IPS-NIHi7 (cell line): ENCODE measurements at regions not wholly inside any gene's neighbourhood (a gene's known extent, or its start where the extent isn't known, plus 50 kb on each side); places are given as distances from the start of the nearest gene placed in this dataset.

Experiments used
- DNase-seq: peaks from one replicate; pipeline ENCODE4 v3.0.0; 2012; ENCODE audit warnings: mixed read lengths; ENCODE audit errors: extremely low spot score

DNA sequence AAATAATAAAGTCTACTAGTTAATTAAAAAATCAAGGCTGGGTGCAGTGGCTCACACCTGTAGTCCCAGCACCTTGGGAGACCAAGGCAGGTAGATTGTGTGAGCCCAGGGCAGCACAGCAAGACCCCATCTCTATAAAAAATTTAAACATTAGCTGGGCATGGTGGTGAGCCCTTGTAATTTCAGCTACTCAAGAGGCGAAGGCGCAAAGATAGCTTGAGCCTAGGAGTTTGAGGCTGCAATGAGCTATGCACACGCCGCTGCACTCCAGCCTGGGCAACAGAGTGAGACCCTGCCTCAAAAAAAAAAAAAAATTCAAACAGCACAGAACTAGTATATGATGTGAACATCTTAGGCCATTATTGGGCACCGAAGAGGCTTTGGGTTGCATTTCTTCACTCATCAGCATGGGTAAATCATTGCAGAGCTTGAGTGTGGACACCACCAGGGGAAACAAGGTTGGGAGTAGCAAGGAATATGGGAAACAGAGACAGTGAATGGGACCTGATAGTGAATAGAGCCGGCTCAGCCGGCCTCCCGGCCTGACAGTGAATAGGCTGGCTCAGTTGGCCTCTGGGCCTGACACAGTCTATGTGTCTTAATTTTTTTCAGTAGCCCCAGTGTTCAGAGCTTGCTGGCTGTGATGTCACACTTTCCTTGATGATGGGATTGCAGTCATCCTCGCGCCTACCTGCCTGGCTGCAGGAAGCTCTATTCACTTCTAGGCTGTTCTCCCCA, 89.1 kb upstream of the ERRFI1 start:
- no peak for DNase-seq

DNA sequence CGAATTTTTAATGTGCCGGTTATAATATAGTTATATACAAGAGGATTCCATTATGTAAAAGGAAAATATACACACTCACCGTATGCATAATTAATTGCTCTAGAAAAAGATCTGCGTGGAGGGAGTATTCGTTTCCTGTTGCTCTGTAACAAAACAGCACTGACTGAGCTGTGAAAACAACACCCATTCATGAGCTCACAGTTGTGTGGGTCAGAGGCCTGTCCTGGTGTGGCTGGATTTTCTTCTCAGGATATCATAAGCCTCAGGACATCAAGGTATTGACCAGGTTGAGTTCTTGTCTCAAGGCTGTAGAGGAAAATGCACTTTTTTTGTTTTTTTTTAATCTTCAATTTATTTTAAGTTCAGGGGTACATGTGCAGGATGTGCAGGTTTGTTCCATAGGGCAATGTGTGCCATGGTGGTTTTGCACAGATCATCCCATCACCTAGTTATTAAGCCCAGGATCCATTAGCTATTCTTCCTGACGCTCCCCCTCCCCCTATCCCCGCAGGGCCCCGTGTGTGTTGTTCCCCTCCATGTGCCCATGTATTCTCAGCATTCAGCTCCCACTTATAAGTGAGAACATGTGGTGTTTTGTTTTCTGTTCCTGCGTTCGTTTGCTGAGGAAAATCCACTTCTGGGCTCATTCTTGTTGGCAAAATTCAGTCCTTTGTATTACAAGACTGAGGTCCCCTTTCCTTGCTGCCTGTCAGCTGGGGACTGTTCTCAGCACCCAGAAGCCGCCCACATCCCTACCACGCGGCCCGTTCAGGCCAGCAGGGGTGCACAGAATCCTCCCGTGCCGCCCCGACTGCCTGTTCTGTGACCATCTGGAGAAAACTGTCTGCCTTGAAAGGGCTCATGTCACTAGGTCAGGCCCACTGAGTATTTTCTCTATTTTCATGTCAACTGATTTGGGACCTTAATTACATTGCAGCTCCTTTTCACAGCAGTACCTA, 87.4 kb upstream of the ERRFI1 start:
- no peak for DNase-seq

DNA sequence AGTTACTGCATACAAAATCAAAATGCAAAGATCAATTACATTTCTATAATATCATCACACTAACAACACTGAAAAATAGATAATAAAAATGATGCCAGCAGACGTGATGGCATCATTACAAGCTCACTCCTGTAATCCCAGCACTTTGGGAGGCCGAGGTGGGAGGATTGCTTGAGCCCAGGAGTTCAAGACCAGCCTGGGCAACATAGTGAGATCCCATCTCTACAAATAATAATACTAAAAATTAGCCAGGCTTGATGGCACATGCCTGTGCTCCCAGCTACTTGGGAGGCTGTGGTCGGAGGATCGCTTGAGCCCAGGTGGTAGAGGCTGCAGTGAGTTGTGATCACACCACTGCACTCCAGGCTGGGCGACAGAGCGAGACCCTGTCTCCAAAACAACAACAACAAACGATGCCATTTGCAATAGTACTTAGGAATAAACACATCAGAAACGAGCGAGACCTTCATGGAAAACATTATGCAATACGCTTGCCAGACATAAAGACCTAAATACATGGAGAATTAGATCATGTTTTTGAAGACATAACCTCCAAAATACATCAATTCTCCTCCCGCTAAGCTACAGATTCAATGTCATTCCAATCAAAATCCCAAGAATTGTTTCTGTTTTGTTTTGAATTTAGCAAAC, 86.6 kb upstream of the ERRFI1 start:
- DNase-seq: no peak

DNA sequence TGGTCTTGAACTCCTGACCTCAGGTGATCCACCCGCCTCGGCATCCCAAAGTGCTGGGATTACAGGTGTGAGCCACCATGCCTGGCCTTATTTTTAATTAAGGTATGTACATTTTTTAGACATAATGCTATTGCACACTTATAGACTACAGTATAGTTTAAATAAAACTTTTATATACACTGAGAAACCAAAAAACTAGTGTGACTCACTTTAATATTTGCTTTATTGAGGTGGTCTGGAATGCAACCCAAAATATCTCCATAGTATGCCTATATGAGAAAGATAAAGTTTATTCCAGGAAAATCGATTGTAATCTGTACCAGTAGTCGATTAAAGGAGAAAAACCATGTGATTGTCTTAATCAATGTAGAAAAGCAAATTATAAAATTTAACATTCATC, 85.5 kb upstream of the ERRFI1 start:
- no peak for DNase-seq

DNA sequence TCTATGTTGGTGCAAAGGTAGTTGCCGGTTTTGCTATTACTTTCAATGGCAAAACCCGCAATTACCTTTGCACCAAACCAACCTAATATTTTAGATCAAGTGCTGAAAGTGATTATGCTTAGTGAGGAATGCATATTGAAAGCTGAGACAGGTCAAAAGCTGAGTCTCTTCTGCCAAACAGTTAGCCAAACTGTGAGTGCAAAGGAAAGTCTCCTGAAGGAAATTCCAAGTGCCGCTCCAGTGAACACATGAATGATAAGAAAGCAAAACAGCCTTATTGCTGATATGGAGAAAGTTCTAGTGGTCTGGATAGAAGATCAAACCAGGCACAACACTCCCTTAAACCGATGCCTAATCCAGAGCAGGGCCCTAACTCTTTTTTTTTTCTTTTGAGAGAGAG, 83.1 kb upstream of the ERRFI1 start:
- DNase-seq: no peak

DNA sequence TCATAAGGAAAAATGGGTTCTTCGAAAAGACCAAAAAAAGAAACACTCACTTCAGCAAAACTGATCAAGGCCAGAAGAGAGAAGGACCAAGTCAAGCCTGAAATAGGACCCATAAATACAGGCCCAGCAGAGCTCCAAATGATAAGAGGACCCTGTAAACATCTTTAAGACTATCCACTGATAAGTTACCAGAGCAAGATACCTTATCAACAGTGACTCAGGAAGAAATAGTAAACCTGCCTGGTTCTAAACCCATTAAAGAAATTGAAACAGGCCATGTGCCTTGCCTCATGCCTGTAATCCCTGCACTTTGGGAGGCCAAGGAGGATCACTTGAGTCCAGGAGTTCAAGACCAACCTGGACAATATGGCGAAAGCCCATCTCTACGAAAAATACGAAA, 81.8 kb upstream of the ERRFI1 start:
- DNase-seq: no peak

DNA sequence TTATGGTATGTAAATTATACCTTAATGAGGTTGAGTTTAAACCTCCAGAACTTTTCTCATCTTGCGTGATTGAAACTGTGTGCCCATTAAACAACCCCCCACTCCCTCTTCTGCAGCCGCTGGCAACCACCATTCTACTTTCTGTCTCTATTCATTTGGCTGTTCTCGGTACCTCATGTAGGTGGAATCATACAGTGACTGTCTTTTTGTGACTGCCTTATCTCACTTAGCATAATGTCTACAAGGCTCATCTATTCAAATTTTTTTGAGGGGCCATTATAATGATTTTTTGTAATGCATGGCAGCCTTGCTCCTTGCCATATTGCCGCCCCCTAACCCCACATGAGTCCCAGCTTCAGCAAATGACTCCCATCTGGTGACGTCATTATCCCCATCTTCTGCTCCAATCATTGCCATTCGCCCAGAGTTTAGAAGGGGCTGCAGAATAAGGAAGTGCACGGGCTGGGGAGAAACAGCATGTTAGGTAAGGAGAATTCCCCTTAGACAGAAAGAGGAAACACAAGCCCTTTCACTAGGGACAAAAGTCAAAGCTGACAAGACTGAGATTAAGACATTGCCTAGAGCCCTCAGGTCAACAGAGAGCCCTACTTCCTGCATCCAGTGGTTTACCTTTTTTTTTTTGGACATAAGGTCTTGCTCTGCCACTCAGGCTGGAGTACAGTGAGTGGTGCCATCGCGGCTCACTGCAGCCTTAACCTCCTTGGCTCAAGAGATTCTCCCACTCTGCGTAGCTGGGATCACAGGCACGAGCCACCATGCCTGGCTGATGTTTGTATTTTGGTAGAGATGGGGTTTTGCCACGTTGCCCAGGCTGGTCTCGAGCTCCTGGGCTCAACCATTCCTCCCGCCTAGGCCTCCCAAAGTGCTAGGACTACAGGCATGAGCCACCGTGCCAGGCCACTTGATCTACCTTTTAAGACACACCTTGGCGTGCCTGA, 78.4 kb upstream of the ERRFI1 start:
- no peak for DNase-seq

DNA sequence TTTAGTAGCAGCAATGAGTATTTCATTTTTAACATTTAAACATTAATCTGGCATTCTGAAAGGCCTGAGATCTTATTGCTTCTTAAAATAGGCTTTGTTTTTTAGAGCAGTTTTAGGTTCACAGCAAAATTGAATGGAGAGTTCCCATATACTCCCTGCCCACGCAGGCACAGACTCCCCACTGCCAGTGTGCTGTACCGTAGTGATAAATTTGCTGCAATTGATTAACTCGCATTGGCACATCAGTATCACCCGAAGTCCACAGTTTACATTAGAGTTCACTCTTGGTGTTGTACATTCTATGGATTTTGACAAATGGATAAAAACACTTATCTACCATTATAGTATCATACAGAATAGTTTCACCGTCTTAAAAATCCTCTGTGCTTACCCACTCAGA, 71.8 kb upstream of the ERRFI1 start:
- DNase-seq: no peak

DNA sequence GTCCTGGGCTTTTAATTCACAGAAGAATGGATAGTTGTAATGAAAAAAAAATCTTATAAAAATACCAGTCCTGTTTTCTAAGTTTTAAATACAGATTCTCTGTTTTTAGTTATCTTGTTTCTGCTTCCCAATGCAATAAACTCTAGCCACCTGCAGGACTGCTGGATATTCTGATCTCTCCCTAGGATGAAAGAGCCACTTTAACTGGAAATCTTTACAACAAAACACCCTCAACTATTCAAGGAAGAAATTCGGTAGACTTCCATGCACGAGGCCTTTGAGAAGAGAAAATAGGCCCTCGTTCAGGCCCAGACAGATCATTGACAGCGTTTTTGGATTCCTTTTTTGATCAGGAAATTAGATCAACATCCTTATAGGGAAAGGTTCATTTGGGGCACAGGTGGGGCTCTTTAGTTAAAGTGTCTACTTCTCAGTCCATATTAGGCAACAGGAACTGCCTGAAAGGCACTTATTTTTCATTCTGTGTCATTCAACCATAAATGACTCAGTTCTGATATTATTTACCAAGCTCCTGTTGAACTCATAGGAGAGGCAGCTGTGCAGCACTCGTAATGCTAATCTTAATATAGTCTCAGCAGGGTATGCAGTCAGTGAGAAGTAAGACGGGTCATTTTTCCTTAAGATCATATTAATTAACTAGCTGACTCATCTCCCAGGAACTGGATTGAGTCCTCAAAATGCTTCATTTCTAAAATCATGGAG, 71.1 kb upstream of the ERRFI1 start:
- no peak for DNase-seq

DNA sequence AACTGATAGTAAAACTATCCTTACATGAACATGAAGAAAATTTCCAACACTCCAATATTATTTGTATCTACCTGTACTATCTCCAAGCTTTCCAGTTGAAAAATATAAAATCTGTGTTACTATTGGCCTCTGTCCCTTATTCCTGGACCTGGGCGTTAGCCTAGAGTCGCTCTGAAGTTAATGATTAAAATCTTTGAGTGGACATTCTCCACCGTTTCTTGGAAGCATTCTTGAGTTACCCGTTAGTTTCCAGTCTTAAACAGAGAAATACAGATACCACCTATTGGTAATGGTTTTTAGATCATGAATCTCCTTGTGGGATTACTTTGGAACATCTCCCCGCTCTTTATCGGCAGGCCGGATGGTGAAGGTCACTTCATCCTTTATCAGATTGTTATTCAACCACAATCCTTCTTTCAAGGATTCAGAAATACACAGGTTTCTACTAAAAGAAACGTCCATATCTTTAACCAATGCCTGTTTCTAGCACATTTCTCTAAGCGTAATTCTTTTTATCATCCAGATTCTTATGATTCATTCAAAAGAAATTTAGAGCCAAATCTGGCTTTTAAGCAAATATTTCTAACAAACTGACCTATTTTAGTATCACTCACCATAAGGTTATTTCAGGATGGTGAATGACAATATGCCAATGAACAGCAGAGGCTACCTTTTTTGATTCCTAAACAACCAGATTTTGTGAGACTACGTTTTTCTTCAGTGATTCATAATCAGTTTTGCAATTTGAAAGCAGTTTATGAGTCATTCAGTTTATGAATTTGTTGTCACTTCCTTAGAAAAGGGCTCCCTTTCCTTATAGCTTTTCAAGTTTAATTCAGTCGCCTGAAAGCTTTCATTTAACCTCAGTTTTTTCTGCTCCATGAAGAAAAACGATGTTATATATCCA, 70.2 kb upstream of the ERRFI1 start:
- no peak for DNase-seq

DNA sequence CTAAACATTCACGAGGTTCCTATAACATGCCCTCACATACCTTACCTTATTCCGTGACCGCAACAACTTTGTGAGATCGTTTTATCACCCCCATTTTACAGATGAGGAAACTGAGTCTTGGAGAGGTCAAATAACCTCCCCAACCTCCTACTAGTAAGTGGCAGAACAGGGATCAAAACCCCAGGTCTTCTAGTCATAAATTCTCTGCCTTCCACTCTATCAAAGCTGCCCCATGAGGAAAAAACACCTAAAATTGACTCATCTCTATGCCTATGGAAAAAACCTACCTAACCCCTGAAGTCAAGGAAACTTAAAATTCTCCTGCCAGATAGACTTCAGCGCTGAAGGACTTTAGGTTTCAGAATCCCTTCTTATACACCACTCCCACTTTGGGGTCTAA, 69.5 kb upstream of the ERRFI1 start:
- DNase-seq: no peak

DNA sequence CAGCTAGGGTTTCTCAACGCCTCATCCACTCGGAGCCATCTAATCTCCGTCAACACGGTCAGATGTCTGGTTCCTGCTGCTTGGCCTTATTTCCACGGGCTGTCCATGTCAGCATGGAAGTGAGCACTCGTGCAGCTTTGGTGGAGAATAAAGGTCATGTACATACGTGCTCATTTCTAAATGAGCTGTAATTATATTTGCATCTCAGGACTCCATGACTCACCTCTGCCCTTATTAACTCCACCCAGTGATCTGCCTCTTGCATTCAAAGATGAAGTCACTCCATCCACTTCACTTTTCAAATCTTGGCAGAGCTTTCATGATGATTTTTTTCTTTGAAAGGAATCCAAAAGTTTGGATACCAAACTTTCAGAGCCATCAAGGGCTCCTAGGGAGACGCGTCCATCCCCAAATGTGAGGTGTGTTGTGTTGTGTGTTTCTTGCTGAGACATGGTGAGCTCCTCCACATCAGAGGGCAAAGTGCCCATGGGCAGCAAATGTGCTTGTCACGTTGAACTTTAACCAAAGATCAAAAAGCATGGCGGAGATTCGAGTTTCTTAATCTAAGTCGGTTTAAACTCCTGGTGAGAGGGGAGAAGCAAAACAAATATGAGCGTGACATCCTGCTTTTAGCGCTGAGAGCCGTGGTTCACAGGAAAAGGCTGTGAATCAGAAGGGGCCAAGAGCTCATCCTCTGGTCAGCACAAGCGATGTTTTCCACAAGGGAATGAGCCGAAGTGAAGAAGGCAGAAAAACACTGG, 68.6 kb upstream of the ERRFI1 start:
- no peak for DNase-seq

DNA sequence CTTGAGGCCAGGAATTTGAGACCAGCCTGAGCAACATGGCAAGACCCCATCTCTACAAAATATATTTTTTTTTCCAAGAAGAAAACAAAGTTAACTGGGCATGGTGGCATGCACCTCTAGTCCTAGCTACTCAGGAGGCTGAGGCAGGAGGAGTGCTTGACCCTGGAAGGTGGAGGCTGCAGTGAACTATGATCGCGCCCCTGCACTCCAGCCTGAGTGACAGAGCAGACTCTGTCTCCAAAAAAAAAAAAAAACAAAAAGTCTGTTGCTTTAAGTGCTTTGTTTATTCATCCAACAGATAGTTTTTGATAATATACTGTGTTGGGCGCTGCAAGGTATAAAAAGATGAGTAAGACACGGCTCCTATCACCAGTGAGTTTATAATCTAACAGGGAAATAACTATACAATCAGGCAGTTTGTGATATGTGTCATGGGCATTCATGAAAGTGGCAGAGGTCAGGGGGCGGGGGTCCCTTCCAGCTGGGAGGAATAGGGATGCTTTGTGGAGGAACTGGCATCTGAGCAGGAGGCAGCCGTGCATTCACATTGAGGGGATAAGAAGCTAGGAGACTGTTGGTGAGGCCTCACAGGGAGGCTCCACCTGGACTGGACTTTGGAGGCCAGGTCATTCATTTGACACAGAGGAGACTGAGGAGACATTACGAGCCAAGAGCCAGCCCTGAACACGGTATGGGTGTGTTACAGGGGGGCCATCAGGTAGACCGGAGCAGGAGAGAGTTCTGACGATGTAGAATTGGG, 67.3 kb upstream of the ERRFI1 start:
- DNase-seq: no peak

DNA sequence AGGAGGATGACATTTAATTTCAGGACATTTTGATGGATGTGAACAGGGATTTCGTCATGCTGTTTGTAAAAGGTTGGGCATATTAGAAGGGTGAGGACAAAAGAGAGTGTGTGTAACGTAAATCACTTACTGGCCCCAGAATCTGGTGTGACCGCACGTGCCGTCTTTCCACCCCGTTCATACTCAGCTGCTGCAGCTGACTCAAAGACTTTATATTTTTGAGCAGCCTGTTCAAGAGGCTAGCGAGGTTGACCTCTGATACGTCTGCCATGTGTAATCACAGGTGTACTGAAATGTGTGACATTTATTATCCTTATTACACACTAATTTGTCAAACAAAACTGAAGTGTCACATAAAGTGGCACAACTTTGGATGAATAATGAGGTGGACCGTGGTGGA, 66.5 kb upstream of the ERRFI1 start:
- no peak for DNase-seq

DNA sequence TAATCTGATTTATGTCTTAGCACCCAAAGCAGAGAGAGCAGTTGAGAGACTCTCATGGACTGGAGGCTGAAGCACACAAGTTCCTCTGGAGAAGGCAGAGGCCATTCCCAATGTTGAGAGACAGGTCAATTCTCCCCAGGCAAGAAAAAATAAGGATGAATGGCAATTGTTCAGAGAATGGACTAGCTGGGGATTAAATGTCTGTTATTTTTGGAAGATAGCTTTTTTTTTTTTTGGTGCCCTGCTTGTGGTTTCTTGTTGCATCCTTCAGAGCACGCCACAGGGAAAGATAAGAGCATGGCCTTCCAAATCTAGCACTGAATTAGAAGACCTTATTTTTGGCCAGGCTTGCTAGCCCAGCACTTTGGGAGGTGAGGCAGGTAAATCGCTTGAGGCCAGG, 65.6 kb upstream of the ERRFI1 start:
- DNase-seq: no peak

DNA sequence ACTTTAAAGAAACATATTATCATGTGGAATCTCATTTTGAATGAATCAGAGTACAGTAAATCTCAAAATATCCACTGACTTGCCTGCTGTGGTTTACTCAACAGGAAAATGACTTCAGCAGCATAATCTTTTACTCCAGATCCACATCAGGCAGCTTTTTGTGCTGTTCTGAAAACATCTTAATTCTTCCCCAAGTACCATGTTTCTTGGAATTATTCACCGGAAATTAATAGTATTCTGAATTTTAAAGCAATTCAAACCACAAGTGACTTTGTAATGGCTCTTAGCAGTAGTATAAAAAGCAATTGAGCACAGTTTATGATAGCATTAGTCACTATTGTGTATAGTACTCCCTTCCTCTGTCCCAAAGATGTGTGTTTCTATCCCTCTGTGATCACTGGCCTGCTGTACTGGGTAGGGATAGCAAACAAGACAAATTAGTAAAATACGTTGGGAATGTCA, 64.2 kb upstream of the ERRFI1 start:
- DNase-seq: no peak

DNA sequence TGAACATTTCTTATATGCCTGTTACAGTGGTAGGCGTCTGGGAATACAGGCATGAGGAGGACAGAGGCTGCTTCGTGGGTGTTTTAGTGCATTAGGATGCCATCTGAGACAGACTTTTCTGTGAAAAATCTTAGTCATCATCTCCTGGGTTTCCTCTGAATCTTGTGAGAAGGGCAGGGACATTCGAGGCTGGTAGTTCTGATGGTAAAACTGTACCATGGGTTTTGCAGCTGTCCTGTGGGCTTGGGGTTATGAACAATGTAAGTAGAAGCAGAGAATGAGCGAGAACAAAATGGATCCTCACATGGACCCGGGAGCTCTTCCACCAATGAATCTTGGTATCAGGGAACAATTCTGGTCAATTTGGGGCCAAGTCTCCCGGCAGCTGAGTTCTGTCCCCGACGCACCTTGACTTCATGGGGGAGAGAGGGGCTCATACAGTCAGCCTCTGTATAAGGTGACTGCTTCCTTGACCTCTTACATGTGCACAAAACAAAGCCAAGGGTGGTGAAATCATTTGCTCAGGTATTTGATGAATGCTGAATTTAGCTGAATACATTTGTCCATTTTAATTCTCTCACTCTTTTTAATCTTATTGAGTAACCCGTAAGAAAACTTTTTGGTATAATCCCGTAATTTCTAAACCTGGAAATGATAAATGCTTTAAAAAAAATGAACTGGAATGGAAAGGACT, 63.6 kb upstream of the ERRFI1 start:
- DNase-seq: no peak
